MM.1S (cell line): ENCODE measurements at regions not wholly inside any gene's neighbourhood (a gene's known extent, or its start where the extent isn't known, plus 50 kb on each side); places are given as distances from the start of the nearest gene placed in this dataset.

Source experiments
- CTCF ChIP-seq: fragments of 300-600 bp; sonication (generic); IDR thresholded peaks from 2 replicates; pipeline ENCODE4 v1.5.1; 2016; ENCODE audit warnings: antibody characterized with exemption, low read length, mixed read lengths
- EZH2 ChIP-seq: fragments of 300-600 bp; sonication (generic); optimal IDR thresholded peaks from 2 replicates; pipeline ENCODE3; 2017; ENCODE audit warnings: low read depth, mild to moderate bottlenecking, antibody characterized with exemption, low read length, mixed read lengths

DNA sequence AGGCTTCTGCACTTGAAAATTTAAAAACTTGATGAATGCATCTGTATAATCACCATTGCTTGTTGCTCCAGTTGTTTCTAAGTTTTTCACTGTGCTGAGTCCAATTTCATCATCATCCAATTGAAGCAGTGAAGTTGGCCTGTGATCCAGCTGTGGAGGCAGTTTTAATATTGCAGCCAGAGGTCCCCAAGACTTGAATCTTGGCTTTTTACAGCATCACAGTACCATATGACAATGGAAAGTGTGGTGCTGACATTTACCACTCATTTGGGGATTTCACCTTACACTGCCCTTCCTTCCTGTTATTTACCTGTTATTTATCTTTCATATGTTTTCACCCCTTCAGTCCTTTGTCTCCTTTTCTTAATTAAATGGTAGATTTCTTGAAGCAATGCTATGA, 76.2 kb upstream of the SPIN1 start:
- TF ChIP-seq CTCF (no peak), EZH2 (no peak)
